GM10248 (cell line): ENCODE measurements at regions not wholly inside any gene's neighbourhood (a gene's known extent, or its start where the extent isn't known, plus 50 kb on each side); places are given as distances from the start of the nearest gene placed in this dataset.
"Not testable (repeated sequence)": the region's sequence is repeated elsewhere in the genome, so short reads cannot be mapped to it uniquely, and the experiment has no call there.

ENCODE experiments used
- CTCF ChIA-PET: fragments of 300-600 bp; sonication (Branson Sonifier 250); formaldehyde crosslinking; extraction: SDS; loops from one replicate; lab custom pipeline; 2021; ENCODE audit warnings: antibody characterized with exemption; lab: Yijun Ruan, JAX
- POLR2A ChIA-PET: fragments of 350-650 bp; sonication (Branson Sonifier 250); formaldehyde crosslinking; extraction: SDS; loops from one replicate; lab custom pipeline; 2020; ENCODE audit warnings: antibody characterized with exemption; lab: Yijun Ruan, JAX
- DNase-seq: peaks from one replicate; pipeline ENCODE4 v3.0.0; 2012; ENCODE audit errors: extremely low spot score
- TF ChIP-seq, protein P1 (sequence below): IDR thresholded peaks from 2 replicates; pipeline ENCODE4 v1.5.1; 2012; ENCODE audit warnings: mild to moderate bottlenecking, low read depth; ENCODE audit errors: extremely low read depth, missing control alignments, control extremely low read depth

DNA sequence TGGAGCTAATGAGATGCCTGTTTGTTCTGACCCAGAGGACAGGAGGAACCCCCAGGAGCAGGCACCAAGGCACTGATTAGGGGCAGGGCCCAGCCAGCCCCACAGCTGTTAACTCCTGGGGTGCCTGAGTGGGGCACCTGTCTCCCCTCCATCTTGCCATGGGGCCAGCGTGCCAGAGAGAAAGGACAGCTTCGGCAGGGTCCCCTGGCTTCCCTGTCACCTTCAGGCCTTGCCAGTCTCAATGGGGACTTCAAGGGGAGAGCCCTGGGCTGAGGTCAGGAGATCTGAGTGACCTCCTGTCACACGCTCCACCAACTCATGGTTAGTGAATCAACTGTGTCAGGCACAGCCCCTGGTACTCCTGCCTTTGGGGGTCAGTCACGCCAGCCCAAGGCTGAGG is 152.7 kb upstream of the MVB12B start:
- DNase-seq = no peak
- POLR2A ChIA-PET = no interaction called here
- TF ChIP-seq, protein P1, sequence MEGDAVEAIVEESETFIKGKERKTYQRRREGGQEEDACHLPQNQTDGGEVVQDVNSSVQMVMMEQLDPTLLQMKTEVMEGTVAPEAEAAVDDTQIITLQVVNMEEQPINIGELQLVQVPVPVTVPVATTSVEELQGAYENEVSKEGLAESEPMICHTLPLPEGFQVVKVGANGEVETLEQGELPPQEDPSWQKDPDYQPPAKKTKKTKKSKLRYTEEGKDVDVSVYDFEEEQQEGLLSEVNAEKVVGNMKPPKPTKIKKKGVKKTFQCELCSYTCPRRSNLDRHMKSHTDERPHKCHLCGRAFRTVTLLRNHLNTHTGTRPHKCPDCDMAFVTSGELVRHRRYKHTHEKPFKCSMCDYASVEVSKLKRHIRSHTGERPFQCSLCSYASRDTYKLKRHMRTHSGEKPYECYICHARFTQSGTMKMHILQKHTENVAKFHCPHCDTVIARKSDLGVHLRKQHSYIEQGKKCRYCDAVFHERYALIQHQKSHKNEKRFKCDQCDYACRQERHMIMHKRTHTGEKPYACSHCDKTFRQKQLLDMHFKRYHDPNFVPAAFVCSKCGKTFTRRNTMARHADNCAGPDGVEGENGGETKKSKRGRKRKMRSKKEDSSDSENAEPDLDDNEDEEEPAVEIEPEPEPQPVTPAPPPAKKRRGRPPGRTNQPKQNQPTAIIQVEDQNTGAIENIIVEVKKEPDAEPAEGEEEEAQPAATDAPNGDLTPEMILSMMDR = no peak
- CTCF ChIA-PET = no interaction called here

DNA sequence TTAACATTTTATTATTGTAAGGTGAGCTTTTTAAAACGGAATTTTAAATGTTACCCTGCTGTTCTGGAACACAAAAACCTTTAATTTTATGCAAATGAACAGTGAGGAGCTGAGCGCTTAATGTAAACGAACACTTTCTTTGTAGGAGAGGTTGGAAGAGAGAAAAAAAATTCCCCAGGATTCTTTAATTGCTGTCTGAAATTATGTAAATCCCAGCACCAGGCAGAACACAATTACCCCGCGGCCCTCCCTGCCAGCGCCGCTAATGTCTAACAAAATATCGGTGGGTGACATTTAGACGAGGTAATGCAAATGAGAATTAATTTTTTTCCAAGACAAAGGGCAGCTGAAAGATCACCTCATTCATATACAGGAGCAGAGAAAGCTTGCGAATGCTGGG is 143.4 kb upstream of the MVB12B start:
- TF ChIP-seq, protein P1 = no peak
- POLR2A ChIA-PET = no interaction called here
- CTCF ChIA-PET = no interaction called here
- DNase-seq = no peak

DNA sequence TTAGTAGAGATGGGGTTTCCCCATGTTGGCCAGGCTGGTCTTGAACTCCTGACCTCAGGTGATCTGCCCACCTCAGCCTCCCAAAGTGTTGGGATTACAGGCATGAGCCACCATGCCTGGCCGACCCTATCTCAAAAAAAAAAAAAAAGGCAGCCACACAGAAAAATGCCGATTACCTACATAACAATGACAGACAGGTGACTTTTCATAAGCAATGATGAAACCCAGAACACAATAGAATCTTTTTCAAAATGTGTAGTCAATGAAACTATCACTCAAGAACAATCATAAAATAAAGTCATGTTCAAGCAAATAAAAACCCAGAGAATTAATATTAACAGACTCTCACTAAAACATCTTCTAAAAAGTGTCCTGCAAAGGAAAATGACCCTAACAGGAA is 135.6 kb upstream of the MVB12B start:
- POLR2A ChIA-PET, DNase-seq: not testable (repeated sequence)
- CTCF ChIA-PET = interaction anchor here (1.1 kb wide), 1 partner anchor 11 kb away, joined by 3 read pairs; no protein-coding TSS in a partner anchor

DNA sequence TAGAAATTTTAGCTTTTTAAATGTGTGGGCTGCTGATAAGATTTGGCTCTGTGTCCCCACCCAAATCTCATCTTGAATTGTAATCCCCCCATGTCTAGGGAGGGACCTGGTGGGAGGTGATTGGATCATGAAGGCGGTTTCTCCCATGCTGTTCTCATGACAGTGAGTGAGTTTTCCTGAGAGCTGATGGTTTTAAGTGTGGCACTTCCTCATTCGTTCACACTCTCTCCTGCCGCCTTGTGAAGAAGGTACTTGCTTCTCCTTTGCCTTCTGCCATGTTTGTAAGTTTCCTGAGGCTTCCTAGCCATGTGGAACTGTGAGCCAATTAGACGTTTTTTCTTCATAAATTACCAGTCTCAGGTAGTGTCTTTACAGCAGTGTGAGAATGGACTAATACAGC is 127.8 kb upstream of the MVB12B start:
- ChIA-PET CTCF (interaction anchor here (0.7 to 1.2 kb wide), 2 partner anchors 9 to 201 kb away, joined by 3 to 4 read pairs; no protein-coding TSS in a partner anchor), POLR2A (no interaction called here)
- no peak for DNase-seq
- TF ChIP-seq, protein P1 = no peak

DNA sequence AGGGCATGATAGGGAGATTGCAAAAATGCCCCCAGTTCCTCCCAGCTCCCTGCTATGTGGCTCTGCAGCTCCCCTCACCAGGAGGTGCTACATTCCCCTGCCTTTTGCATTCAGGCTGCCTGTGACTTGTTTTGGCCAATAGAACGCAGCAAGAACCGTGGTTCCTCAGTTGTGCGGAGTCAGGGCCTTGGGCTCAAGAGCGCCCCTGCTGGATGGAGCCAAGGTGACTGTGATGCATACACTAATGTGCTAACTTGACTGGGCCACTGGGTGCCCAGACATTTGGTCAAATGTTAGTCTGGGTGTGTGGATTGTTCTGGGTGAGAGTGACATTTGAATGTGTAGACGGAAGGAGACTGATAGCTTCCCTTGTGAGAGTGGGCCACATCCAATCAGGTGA is 123.3 kb upstream of the MVB12B start:
- ChIA-PET CTCF (interaction anchor here (1.0 to 1.3 kb wide), 2 partner anchors 9 to 11 kb away, joined by 3 read pairs; no protein-coding TSS in a partner anchor), POLR2A (no interaction called here)
- DNase-seq = no peak
- TF ChIP-seq, protein P1 = no peak

DNA sequence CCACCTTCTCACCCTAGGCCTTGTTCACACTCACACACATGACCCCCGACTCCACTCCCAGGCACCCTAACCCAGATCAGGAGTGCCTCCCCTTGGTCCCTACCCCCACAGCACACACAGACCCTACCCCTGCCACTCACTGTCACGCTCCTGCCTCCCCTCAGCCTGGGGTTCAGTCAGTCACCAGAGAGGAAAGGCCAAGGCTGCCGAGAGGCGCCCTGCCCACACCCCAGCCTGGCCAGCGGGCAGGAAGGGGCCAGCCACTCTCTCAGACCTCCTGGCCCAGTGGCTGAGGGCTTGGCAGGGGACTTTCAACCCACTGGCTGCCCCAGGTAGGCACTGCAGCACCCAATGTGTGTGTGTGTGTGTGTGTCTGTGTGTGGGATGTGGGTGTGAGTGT is 122.4 kb upstream of the MVB12B start:
- DNase-seq = no peak
- ChIA-PET CTCF (interaction anchor here (1.0 kb wide), 1 partner anchor 12 kb away, joined by 3 read pairs; no protein-coding TSS in a partner anchor), POLR2A (no interaction called here)
- TF ChIP-seq, protein P1 = no peak

DNA sequence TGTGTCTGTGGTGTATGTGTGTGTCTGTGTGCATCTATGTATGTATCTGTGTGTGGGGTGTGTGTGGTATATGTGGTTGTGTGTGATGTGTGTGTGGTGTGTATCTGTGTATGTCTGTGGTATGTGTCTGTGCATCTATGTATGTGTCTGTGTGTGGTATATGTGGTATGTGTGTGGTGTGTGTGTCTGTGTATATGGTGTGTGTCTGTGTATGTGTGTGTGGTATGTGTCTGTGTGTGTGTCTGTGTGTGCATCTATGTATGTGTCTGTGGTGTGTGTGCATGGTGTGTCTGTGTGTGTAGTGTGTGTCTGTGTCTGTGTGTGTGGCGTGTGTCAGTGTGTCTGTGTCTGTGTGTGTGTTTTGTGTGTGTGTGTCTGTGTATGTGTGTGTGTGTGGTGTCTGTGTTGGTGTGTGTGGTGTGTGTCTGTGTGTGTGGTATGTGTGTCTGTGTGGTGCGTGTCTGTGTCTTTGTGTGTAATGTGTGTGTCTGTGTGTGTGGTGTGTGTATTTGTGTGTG is 121.9 kb upstream of the MVB12B start:
- no peak for DNase-seq
- TF ChIP-seq, protein P1 = no peak
- POLR2A ChIA-PET = no interaction called here

More for the DNA sequence above, 121.9 kb upstream of the MVB12B start:
- CTCF ChIA-PET = no interaction called here
